Fibroblast of mammary gland (primary cell): ENCODE measurements at regions not wholly inside any gene's neighbourhood (a gene's known extent, or its start where the extent isn't known, plus 50 kb on each side); places are given as distances from the start of the nearest gene placed in this dataset.

Experiments
- DNase-seq: peaks from one replicate; pipeline ENCODE4 v3.0.0-alpha.2; 2010; ENCODE audit warnings: low read depth
- H3K4me3 ChIP-seq: 2 replicates; pipeline ENCODE4 v1.5.1; 2011; ENCODE audit warnings: low read depth, mild to moderate bottlenecking, low read length, moderate library complexity; ENCODE audit not compliant: control insufficient read depth
- CTCF ChIP-seq: conservative IDR thresholded peaks from 2 replicates; pipeline ENCODE4 v1.5.1; 2011; ENCODE audit warnings: low read depth, low read length, inconsistent platforms; ENCODE audit not compliant: control insufficient read depth, insufficient read depth

- DNase-seq, result no peak
- H3K4me3 ChIP-seq, result no peak overlapping the region
- no peak for TF ChIP-seq CTCF
These were observed 87.1 kb upstream of the RGMA start for GRCh38 chr15:93176065-93176464.

DNA sequence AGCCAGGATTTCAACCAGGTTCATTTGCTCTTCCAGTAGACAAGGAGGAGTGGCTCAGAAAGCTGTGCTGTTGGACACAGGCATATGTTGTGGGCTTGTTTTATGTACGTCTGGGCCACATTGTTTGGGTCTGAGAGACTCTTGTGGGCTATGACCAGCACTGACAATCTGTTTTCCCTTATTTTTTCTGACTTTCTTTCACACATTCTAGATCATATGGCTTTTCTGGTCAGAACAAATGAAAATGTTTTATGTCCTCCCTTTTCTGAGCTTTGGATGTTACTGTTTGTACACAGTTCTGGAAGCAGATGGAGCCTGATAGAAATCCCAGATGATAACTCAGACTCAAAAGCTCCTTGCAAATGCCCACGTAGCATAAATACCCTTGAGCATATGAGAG, 85.8 kb upstream of the RGMA start:
- no peak for TF ChIP-seq CTCF
- H3K4me3 ChIP-seq, result no peak overlapping the region
- DNase-seq, result no peak

DNA sequence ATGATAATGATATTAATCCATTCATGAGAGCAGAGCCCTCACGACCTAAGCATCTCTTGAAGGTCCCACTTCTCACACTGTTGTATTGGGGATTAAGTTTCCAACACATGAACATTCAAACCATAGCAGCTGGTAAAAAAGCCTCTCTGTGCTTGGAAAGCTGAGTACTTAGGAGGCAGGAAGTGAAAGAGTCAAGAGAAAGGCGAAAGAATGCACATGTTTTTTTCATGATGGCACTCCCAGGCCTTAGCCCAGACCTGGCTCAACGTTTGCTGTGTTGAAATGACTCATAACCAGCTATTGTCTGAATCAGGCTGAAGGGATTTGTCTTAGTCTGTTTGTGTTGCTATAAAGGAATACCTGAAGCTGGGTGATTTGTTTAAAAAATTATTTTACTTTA, 84.4 kb upstream of the RGMA start:
- peak; percentile 60 for DNase-seq
- H3K4me3 ChIP-seq, result no peak overlapping the region
- TF ChIP-seq CTCF, result no peak

- no peak overlapping the region for H3K4me3 ChIP-seq
- no peak for TF ChIP-seq CTCF
- DNase-seq, result no peak
These were observed 82.5 kb upstream of the RGMA start for GRCh38 chr15:93171476-93171875.

- DNase-seq, result no peak
- no peak for TF ChIP-seq CTCF
- no peak overlapping the region for H3K4me3 ChIP-seq
These were observed 81.3 kb upstream of the RGMA start for GRCh38 chr15:93170329-93170728.

DNA sequence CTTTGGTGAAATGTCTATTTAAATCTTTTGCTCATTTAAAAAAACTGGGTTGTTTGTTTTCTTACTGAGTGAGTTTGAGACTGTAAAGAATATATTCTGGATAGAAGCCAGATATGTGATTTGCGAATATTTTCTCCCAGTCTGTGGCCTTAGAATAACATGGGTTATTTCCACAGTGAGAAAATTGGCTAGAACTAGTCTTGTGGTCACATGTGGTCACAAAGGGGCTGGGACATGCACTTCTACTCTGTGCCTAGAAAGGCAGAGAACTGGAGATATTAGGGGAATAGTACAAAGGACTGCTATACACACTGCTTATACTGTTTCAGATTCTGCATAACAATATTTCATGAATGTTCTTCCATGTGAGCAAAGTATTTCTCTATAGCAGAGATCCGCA, 79.9 kb upstream of the RGMA start:
- TF ChIP-seq CTCF, result no peak
- no peak overlapping the region for H3K4me3 ChIP-seq
- DNase-seq, result no peak

DNA sequence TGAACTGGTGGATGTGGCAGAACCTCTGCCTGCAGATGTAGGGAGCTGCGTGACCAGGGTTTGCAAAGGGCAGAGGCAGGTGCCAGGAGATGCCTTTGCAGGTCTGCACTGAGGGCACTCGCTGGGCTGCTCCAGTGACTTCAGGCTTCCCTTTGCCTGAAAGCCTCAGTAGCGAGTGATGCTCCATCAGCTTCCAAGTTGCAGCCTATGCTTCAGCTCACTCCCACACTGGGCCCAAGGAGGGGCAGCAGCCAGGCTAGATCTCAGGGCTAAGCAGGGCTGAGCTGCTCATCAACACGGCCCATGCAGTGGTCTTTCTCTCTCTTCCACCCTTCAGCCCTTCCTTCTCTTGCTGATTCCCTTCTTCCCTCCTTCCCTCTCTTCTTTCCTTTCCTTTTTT, 78.3 kb upstream of the RGMA start:
- no peak for TF ChIP-seq CTCF
- no peak overlapping the region for H3K4me3 ChIP-seq
- no peak for DNase-seq
